ENCODE measurements at regions not wholly inside any gene's neighbourhood (a gene's known extent, or its start where the extent isn't known, plus 50 kb on each side); places are given as distances from the start of the nearest gene placed in this dataset.

- TF ChIP-seq CREM (CRISPR knock-in tag; IDR thresholded peaks at IDR 0.05) (no peak), ETV6 (CRISPR knock-in tag; IDR thresholded peaks at IDR 0.05) (no peak), SMAD4 (CRISPR knock-in tag; IDR thresholded peaks at IDR 0.05) (no peak), ZNF219 (CRISPR knock-in tag; IDR thresholded peaks at IDR 0.05; ENCODE audit: borderline replicate concordance) (no peak), CREB1 (CRISPR knock-in tag; IDR thresholded peaks at IDR 0.05) (no peak), ZNF423 (CRISPR knock-in tag; IDR thresholded peaks at IDR 0.05) (no peak), ELF4 (CRISPR knock-in tag; IDR thresholded peaks at IDR 0.05; ENCODE audit: low read depth) (no peak)
- DNase-seq (ENCODE audit: low spot score) (no peak), ATAC-seq (no peak)
- Mint-ChIP-seq H3K36me3 (peaks cover 7% of the 10 kb centered on the region), H3K4me1 (no peaks in the 10 kb centered on the region), H3K4me3 (no peak overlapping the region), H3K9me3 (peaks cover 33% of the 10 kb centered on the region), H3K27me3 (ENCODE audit: low read depth) (no peaks in the 10 kb centered on the region), H3K27ac (no peak overlapping the region)
- CTCF ChIA-PET = no interaction called here
- POLR2A ChIA-PET = no interaction called here
Measured at GRCh38 chr10:90031776-90032175, 330.4 kb downstream of the KIF20B start.

GRCh38 chr10:90032519-90032918 is 331.1 kb downstream of the KIF20B start:
- no peaks in the 10 kb centered on the region; the same call in 1 of the 2 replicates for H3K36me3 Mint-ChIP-seq
- no peaks in the 10 kb centered on the region for H3K27me3 Mint-ChIP-seq (ENCODE audit: low read depth)
- no peak overlapping the region for H3K4me3 Mint-ChIP-seq
- ChIA-PET CTCF (no interaction called here), POLR2A (no interaction called here)
- ATAC-seq (no peak), DNase-seq (ENCODE audit: low spot score) (no peak)
- H3K27ac Mint-ChIP-seq = no peak overlapping the region
- H3K9me3 Mint-ChIP-seq = peaks cover 26% of the 10 kb centered on the region
- H3K4me1 Mint-ChIP-seq = no peaks in the 10 kb centered on the region
- TF ChIP-seq, protein P1, sequence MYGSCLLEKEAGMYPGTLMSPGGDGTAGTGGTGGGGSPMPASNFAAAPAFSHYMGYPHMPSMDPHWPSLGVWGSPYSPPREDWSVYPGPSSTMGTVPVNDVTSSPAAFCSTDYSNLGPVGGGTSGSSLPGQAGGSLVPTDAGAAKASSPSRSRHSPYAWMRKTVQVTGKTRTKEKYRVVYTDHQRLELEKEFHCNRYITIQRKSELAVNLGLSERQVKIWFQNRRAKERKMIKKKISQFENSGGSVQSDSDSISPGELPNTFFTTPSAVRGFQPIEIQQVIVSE (CRISPR knock-in tag; IDR thresholded peaks at IDR 0.05; ENCODE audit: borderline replicate concordance) = no peak
- TF ChIP-seq, protein P2, sequence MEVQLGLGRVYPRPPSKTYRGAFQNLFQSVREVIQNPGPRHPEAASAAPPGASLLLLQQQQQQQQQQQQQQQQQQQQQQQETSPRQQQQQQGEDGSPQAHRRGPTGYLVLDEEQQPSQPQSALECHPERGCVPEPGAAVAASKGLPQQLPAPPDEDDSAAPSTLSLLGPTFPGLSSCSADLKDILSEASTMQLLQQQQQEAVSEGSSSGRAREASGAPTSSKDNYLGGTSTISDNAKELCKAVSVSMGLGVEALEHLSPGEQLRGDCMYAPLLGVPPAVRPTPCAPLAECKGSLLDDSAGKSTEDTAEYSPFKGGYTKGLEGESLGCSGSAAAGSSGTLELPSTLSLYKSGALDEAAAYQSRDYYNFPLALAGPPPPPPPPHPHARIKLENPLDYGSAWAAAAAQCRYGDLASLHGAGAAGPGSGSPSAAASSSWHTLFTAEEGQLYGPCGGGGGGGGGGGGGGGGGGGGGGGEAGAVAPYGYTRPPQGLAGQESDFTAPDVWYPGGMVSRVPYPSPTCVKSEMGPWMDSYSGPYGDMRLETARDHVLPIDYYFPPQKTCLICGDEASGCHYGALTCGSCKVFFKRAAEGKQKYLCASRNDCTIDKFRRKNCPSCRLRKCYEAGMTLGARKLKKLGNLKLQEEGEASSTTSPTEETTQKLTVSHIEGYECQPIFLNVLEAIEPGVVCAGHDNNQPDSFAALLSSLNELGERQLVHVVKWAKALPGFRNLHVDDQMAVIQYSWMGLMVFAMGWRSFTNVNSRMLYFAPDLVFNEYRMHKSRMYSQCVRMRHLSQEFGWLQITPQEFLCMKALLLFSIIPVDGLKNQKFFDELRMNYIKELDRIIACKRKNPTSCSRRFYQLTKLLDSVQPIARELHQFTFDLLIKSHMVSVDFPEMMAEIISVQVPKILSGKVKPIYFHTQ (CRISPR knock-in tag; IDR thresholded peaks at IDR 0.05) = no peak
- TF ChIP-seq ZNF532 (CRISPR knock-in tag; IDR thresholded peaks at IDR 0.05; ENCODE audit: borderline replicate concordance) (no peak), NR2C2 (CRISPR knock-in tag; IDR thresholded peaks at IDR 0.05) (no peak), ETV6 (CRISPR knock-in tag; IDR thresholded peaks at IDR 0.05) (no peak), ZNF138 (CRISPR knock-in tag; conservative IDR thresholded peaks at IDR 0.05) (no peak), TCF7 (CRISPR knock-in tag; IDR thresholded peaks at IDR 0.05; ENCODE audit: low read depth) (no peak), ZNF219 (CRISPR knock-in tag; IDR thresholded peaks at IDR 0.05; ENCODE audit: borderline replicate concordance) (no peak), NFATC4 (CRISPR knock-in tag; IDR thresholded peaks at IDR 0.05) (no peak), IRF1 (CRISPR knock-in tag; IDR thresholded peaks at IDR 0.05) (no peak), PRDM15 (CRISPR knock-in tag; IDR thresholded peaks at IDR 0.05) (no peak), FOXP4 (CRISPR knock-in tag; IDR thresholded peaks at IDR 0.05) (no peak), ZNF232 (CRISPR knock-in tag; IDR thresholded peaks at IDR 0.05) (no peak), FOXK1 (CRISPR knock-in tag; IDR thresholded peaks at IDR 0.05) (no peak), NR3C1 (CRISPR knock-in tag; conservative IDR thresholded peaks at IDR 0.05; ENCODE audit: low read depth) (no peak)
- TF ChIP-seq, protein P3, sequence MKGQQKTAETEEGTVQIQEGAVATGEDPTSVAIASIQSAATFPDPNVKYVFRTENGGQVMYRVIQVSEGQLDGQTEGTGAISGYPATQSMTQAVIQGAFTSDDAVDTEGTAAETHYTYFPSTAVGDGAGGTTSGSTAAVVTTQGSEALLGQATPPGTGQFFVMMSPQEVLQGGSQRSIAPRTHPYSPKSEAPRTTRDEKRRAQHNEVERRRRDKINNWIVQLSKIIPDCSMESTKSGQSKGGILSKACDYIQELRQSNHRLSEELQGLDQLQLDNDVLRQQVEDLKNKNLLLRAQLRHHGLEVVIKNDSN (CRISPR knock-in tag; IDR thresholded peaks at IDR 0.05) = no peak

Measured in WTC11 (cell line).